ENCODE measurements at regions not wholly inside any gene's neighbourhood (a gene's known extent, or its start where the extent isn't known, plus 50 kb on each side); places are given as distances from the start of the nearest gene placed in this dataset.
A peak's percentile ranks its signal among the peaks of the same experiment; 100 is the strongest.

DNA sequence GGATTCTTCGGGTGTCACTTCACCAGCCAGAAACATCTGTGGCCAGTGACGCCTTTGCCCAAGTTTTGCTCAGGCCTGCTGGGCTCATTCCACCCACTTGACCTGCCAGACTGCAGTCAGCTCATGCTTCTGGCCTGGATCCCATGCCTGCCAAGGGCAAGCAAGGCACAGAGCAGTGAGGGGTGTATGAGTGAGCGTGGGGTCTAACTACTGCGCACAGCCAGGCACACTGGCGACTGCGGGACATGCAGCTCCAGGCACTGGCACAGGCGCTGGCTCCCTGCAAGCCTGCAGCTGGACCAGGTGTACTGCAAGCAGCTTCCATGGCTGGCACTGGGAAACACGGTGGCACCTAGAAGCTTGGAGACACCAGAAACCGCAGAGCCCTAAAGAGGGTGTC is 80.1 kb downstream of the MTERF1 start:
- TF ChIP-seq, protein P1, sequence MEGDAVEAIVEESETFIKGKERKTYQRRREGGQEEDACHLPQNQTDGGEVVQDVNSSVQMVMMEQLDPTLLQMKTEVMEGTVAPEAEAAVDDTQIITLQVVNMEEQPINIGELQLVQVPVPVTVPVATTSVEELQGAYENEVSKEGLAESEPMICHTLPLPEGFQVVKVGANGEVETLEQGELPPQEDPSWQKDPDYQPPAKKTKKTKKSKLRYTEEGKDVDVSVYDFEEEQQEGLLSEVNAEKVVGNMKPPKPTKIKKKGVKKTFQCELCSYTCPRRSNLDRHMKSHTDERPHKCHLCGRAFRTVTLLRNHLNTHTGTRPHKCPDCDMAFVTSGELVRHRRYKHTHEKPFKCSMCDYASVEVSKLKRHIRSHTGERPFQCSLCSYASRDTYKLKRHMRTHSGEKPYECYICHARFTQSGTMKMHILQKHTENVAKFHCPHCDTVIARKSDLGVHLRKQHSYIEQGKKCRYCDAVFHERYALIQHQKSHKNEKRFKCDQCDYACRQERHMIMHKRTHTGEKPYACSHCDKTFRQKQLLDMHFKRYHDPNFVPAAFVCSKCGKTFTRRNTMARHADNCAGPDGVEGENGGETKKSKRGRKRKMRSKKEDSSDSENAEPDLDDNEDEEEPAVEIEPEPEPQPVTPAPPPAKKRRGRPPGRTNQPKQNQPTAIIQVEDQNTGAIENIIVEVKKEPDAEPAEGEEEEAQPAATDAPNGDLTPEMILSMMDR (IDR thresholded peaks at IDR 0.05) = no peak
- Histone ChIP-seq H3K27me3 (no peaks in the 10 kb centered on the region), H3K36me3 (no peaks in the 10 kb centered on the region), H3K4me1 (no peaks in the 10 kb centered on the region), H3K9me3 (no peaks in the 10 kb centered on the region), H3K27ac (no peak overlapping the region), H3K4me3 (no peak overlapping the region)
- ATAC-seq = no peak
- peak in 1 of 4 donors; percentile 58 for DNase-seq
- intact Hi-C loops (cut with DNase I) = no loop called here

DNA sequence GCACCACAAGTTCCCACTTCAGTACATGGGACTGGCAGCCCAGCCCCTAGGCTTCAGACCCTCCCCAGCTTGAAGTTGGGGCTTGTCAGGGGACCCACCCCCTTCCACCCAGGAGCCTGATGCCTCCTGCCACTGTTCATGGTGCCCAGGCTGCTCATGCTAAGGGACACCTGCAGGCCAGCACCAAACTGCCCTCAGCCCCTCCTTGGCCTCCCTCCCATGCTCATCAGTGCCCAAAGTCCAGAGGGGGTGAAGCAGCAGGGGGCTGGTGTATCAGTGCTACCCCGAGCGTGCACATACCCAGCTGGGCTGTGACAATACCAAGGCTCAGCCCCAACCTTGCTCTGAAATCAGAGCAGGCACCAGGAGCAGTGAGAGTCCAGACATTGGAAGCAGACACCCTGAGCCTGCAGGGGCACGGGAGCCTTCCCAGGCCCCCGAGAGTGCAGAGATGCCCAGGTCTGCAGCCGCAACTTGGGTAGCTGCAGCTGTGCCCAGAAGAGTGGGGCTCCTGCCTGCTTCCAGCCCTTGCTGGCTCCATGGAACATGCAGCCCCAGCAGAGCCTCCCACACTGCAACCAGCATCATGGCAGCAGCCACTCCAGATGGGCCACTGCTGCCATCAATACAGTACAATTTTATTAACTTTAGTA is 79.0 kb downstream of the MTERF1 start:
- TF ChIP-seq, protein P1 (IDR thresholded peaks at IDR 0.05) = no peak
- Histone ChIP-seq H3K4me1 (no peaks in the 10 kb centered on the region), H3K36me3 (no peaks in the 10 kb centered on the region), H3K9me3 (no peaks in the 10 kb centered on the region), H3K27ac (no peak overlapping the region), H3K27me3 (no peaks in the 10 kb centered on the region), H3K4me3 (no peak overlapping the region)
- intact Hi-C loops (cut with DNase I) = no loop called here
- ATAC-seq (no peak), DNase-seq (peak in 1 of 4 donors; percentile 45)

DNA sequence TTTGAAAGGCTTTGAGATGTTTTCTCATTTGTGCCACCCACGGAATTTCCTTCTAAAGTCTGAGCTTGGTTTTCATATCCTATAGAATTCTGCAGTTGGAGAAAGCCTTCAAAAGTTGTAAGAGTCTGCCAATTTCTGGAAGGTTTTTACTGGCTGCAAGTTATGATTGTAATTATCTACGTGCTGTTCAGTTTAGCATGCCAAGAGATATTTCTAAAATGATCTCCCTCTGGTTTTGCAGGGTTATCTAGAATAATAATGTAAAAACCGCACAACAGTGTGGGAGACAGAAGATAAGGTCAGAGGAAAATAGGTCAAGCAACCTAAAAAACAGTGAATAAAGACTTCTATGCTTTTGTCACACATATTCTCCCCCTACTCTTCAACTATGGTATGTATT is 69.3 kb downstream of the MTERF1 start:
- no peak overlapping the region for H3K4me3 ChIP-seq
- TF ChIP-seq, protein P1 (IDR thresholded peaks at IDR 0.05) = no peak
- ATAC-seq (no peak), DNase-seq (no peak)
- no peak overlapping the region for H3K27ac ChIP-seq
- H3K27me3 ChIP-seq = no peaks in the 10 kb centered on the region
- H3K36me3 ChIP-seq = no peaks in the 10 kb centered on the region
- no peaks in the 10 kb centered on the region for H3K9me3 ChIP-seq
- no peaks in the 10 kb centered on the region for H3K4me1 ChIP-seq
- intact Hi-C loops (cut with DNase I) = no loop called here

DNA sequence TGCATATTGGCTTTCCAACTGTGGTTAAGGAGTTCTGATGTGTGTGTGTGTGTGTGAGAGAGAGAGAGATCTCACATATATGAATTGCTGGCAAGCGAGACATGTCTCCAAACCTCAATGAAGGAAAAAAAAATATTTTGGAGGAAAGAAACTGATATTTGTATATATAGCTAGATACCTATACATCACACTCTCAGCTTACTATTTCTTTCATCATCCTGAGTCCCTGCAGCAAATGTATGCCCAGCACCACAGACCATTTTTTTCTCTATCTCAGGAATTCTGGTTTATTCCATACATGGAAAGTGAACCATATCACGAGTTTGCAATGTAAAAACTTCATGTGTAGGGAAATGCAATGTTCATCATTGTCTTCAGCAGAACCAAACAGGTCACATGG is 68.9 kb downstream of the MTERF1 start:
- intact Hi-C loops (cut with DNase I) = no loop called here
- Histone ChIP-seq H3K9me3 (no peaks in the 10 kb centered on the region), H3K27me3 (no peaks in the 10 kb centered on the region), H3K27ac (no peak overlapping the region), H3K4me3 (no peak overlapping the region), H3K36me3 (no peaks in the 10 kb centered on the region), H3K4me1 (no peaks in the 10 kb centered on the region)
- no peak for DNase-seq
- TF ChIP-seq, protein P1 (IDR thresholded peaks at IDR 0.05) = no peak
- ATAC-seq = no peak

DNA sequence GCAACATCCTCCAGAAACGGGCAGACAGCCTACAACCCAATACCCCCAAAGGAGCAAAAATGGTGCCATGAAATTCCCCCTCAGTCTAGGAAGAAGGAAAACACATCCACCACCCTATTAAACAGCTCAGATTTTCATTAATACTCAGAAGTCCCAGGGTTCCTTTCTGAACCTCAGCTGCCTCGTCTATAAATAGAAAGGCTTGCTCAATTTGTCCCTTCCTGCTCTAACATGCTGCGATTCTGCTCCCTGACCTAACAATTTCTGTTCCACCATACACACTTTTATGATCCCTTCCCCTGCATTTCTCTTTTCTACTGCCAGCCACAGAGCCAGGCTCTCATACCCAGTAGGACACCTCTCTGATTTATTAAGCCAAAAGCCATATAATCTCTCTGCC is 68.1 kb downstream of the MTERF1 start:
- ATAC-seq (no peak), DNase-seq (no peak)

More for the DNA sequence above, 68.1 kb downstream of the MTERF1 start:
- TF ChIP-seq, protein P1 (IDR thresholded peaks at IDR 0.05) = no peak
- intact Hi-C loops (cut with DNase I) = no loop called here
- Histone ChIP-seq H3K27ac (no peak overlapping the region), H3K36me3 (no peaks in the 10 kb centered on the region), H3K4me3 (no peak overlapping the region), H3K27me3 (no peaks in the 10 kb centered on the region), H3K4me1 (no peaks in the 10 kb centered on the region), H3K9me3 (no peaks in the 10 kb centered on the region)
